MM.1S (cell line): ENCODE measurements at regions not wholly inside any gene's neighbourhood (a gene's known extent, or its start where the extent isn't known, plus 50 kb on each side); places are given as distances from the start of the nearest gene placed in this dataset.
"Not testable (repeated sequence)": the region's sequence is repeated elsewhere in the genome, so short reads cannot be mapped to it uniquely, and the experiment has no call there.

Experiments
- DNase-seq: peaks from one replicate; pipeline ENCODE4 v3.0.0-alpha.2; 2015
- H2AFZ ChIP-seq: fragments of 300-600 bp; sonication (generic); 2 replicates; pipeline ENCODE4 v1.6.0; 2016; ENCODE audit warnings: antibody characterized with exemption, low read length
- H3F3A ChIP-seq: fragments of 300-600 bp; sonication (generic); 2 replicates; pipeline ENCODE4 v1.6.1; 2016; ENCODE audit warnings: mild to moderate bottlenecking, antibody characterized with exemption, low read length, moderate library complexity, mixed read lengths; ENCODE audit not compliant: insufficient read depth
- H3K27ac ChIP-seq: fragments of 300-600 bp; sonication (generic); 2 replicates; pipeline ENCODE4 v1.5.1; 2016; ENCODE audit warnings: mild to moderate bottlenecking, low read length
- H3K27me3 ChIP-seq: fragments of 300-600 bp; sonication (generic); replicated peaks from 2 replicates; pipeline ENCODE4 v1.6.0; 2016; ENCODE audit warnings: low read length; ENCODE audit not compliant: insufficient read depth
- H3K36me3 ChIP-seq: fragments of 300-600 bp; sonication (generic); replicated peaks from 2 replicates; pipeline ENCODE4 v1.6.1; 2016; ENCODE audit warnings: mild to moderate bottlenecking, low read length, mixed read lengths; ENCODE audit not compliant: insufficient read depth
- H3K4me1 ChIP-seq: fragments of 300-600 bp; sonication (generic); 2 replicates; pipeline ENCODE4 v1.6.1; 2016; ENCODE audit warnings: low read length, mixed read lengths
- H3K4me2 ChIP-seq: fragments of 300-600 bp; sonication (generic); 2 replicates; pipeline ENCODE4 v1.6.0; 2016; ENCODE audit warnings: low read depth, low read length
- H3K4me3 ChIP-seq: fragments of 300-600 bp; sonication (generic); 2 replicates; pipeline ENCODE4 v1.5.1; 2016; ENCODE audit warnings: low read length, mixed read lengths
- H3K79me2 ChIP-seq: fragments of 300-600 bp; sonication (generic); 2 replicates; pipeline ENCODE4 v1.6.1; 2016; ENCODE audit warnings: mixed run types, low read length, mixed read lengths
- H3K9ac ChIP-seq: fragments of 300-600 bp; sonication (generic); 2 replicates; pipeline ENCODE4 v1.6.1; 2016; ENCODE audit warnings: low read length, mixed read lengths
- H3K9me2 ChIP-seq: fragments of 300-600 bp; sonication (generic); replicated peaks from 2 replicates; pipeline ENCODE4 v1.6.1; 2016; ENCODE audit warnings: mild to moderate bottlenecking, low read length, mixed read lengths; ENCODE audit not compliant: insufficient read depth
- H3K9me3 ChIP-seq: fragments of 300-600 bp; sonication (generic); replicated peaks from 2 replicates; pipeline ENCODE4 v1.6.1; 2016; ENCODE audit warnings: mild to moderate bottlenecking, low read length, mixed read lengths; ENCODE audit not compliant: insufficient read depth
- H4K20me1 ChIP-seq: fragments of 300-600 bp; sonication (generic); 2 replicates; pipeline ENCODE4 v1.6.1; 2016; ENCODE audit warnings: mild to moderate bottlenecking, low read length, moderate library complexity, mixed read lengths; ENCODE audit not compliant: insufficient read depth
- EZH2 ChIP-seq: fragments of 300-600 bp; sonication (generic); optimal IDR thresholded peaks from 2 replicates; pipeline ENCODE3; 2017; ENCODE audit warnings: low read depth, mild to moderate bottlenecking, antibody characterized with exemption, low read length, mixed read lengths
- EZH2phosphoT487 ChIP-seq: fragments of 300-600 bp; sonication (generic); IDR thresholded peaks from 2 replicates; pipeline ENCODE4 v1.6.1; 2018; ENCODE audit warnings: antibody characterized with exemption, low read length
- TF ChIP-seq, protein P1 (sequence below): fragments of 300-600 bp; sonication (generic); IDR thresholded peaks from 2 replicates; pipeline ENCODE4 v1.5.1; 2016; ENCODE audit warnings: antibody characterized with exemption, low read length, mixed read lengths

DNA sequence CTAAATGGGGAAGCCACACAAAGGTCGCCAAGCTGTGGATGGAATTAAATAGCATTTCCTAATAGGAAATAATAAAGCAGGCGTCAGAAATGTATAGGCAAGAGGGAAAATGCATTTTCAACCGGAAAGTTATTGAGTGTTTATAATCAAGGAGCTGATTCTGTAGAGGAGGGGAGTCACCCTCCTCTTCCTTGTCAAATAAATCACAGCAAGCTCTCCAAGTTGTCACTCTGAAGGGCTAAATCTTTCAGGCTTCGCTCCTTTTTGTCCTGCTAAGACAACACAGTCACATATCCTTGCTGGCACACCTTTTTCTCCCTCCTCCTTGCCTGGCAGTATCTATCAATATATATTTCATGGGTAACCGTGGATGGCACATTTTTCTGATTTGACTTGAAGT, 338.4 kb downstream of the SATB1 start:
- H3K4me1 ChIP-seq: peaks cover 4% of the 10 kb centered on the region; the same call in 1 of the 2 replicates
- TF ChIP-seq, protein P1, sequence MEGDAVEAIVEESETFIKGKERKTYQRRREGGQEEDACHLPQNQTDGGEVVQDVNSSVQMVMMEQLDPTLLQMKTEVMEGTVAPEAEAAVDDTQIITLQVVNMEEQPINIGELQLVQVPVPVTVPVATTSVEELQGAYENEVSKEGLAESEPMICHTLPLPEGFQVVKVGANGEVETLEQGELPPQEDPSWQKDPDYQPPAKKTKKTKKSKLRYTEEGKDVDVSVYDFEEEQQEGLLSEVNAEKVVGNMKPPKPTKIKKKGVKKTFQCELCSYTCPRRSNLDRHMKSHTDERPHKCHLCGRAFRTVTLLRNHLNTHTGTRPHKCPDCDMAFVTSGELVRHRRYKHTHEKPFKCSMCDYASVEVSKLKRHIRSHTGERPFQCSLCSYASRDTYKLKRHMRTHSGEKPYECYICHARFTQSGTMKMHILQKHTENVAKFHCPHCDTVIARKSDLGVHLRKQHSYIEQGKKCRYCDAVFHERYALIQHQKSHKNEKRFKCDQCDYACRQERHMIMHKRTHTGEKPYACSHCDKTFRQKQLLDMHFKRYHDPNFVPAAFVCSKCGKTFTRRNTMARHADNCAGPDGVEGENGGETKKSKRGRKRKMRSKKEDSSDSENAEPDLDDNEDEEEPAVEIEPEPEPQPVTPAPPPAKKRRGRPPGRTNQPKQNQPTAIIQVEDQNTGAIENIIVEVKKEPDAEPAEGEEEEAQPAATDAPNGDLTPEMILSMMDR: no peak
- TF ChIP-seq EZH2: no peak
- TF ChIP-seq EZH2phosphoT487: no peak
- no peaks in the 10 kb centered on the region for H4K20me1 ChIP-seq
- no peak overlapping the region for H3K4me2 ChIP-seq
- H3K36me3 ChIP-seq: no peaks in the 10 kb centered on the region
- H3K79me2 ChIP-seq: no peaks in the 10 kb centered on the region
- no peaks in the 10 kb centered on the region for H3K27me3 ChIP-seq
- no peak for DNase-seq
- no peak overlapping the region for H3K27ac ChIP-seq
- no peak overlapping the region for H2AFZ ChIP-seq
- no peaks in the 10 kb centered on the region for H3K9me2 ChIP-seq
- H3K9me3 ChIP-seq: no peaks in the 10 kb centered on the region
- H3K9ac ChIP-seq: no peak overlapping the region
- H3F3A ChIP-seq: peaks cover 3% of the 10 kb centered on the region; the same call in 1 of the 2 replicates
- H3K4me3 ChIP-seq: no peak overlapping the region

- H3K9ac ChIP-seq: no peak overlapping the region
- no peaks in the 10 kb centered on the region for H4K20me1 ChIP-seq
- H3K27ac ChIP-seq: no peak overlapping the region
- no peak for DNase-seq
- no peaks in the 10 kb centered on the region for H3K36me3 ChIP-seq
- H3K27me3 ChIP-seq: no peaks in the 10 kb centered on the region
- H2AFZ ChIP-seq: no peak overlapping the region
- no peaks in the 10 kb centered on the region for H3K79me2 ChIP-seq
- peaks cover 4% of the 10 kb centered on the region; the same call in 1 of the 2 replicates for H3K4me1 ChIP-seq
- H3F3A ChIP-seq: peaks cover 3% of the 10 kb centered on the region; the same call in 1 of the 2 replicates
- no peaks in the 10 kb centered on the region for H3K9me2 ChIP-seq
- no peak for TF ChIP-seq EZH2
- TF ChIP-seq, protein P1: no peak
- no peak for TF ChIP-seq EZH2phosphoT487
- no peaks in the 10 kb centered on the region for H3K9me3 ChIP-seq
- H3K4me3 ChIP-seq: no peak overlapping the region
- no peak overlapping the region for H3K4me2 ChIP-seq
Measured at GRCh38 chr3:18086078-18086477, 339.1 kb downstream of the SATB1 start.

DNA sequence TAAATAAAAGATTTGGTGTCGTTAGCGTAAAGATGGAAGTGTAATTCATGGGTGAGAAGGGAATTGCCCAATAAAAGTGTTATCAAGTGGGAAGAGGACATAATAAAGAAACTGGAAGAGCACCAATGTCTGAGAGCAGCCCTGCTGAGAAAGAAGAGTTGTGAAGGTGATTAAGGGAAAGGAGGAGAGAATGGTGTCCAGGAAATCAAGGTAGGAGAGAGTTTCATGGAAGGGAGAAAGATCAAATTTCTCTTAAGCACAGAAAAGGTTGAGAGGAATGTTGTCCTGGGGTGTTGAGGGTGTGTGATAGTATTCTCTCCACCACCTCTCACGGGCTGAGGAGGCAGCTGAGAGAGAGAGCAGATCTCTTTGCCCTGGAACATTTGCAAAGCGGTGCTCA, 339.7 kb downstream of the SATB1 start:
- Histone ChIP-seq H4K20me1 (no peaks in the 10 kb centered on the region), H2AFZ (no peak overlapping the region), H3K79me2 (no peaks in the 10 kb centered on the region), H3K27me3 (no peaks in the 10 kb centered on the region), H3K4me2 (no peak overlapping the region), H3K27ac (no peak overlapping the region), H3K4me1 (peaks cover 4% of the 10 kb centered on the region; the same call in 1 of the 2 replicates), H3K9me3 (no peaks in the 10 kb centered on the region), H3K4me3 (no peak overlapping the region), H3K36me3 (no peaks in the 10 kb centered on the region), H3K9me2 (no peaks in the 10 kb centered on the region), H3K9ac (no peak overlapping the region), H3F3A (peaks cover 3% of the 10 kb centered on the region; the same call in 1 of the 2 replicates)
- TF ChIP-seq EZH2phosphoT487 (no peak), EZH2 (no peak)
- TF ChIP-seq, protein P1: no peak
- no peak for DNase-seq

- DNase-seq, H3K27me3 ChIP-seq, H3K9ac ChIP-seq, H3K9me3 ChIP-seq, H3K36me3 ChIP-seq, H4K20me1 ChIP-seq, H3K4me2 ChIP-seq, H3K79me2 ChIP-seq, H3K4me1 ChIP-seq, H2AFZ ChIP-seq, H3K9me2 ChIP-seq, H3K4me3 ChIP-seq, H3F3A ChIP-seq, H3K27ac ChIP-seq: not testable (repeated sequence)
Measured at GRCh38 chr3:18083273-18083590, 340.8 kb upstream of the TBC1D5 start.
